HEK293 (cell line): ENCODE measurements at regions not wholly inside any gene's neighbourhood (a gene's known extent, or its start where the extent isn't known, plus 50 kb on each side); places are given as distances from the start of the nearest gene placed in this dataset.
A peak's percentile ranks its signal among the peaks of the same experiment; 100 is the strongest.

Experiments
- MYNN ChIP-seq: fragments of 450-650 bp; formaldehyde crosslinking; IDR thresholded peaks from 2 replicates; pipeline ENCODE4 v1.5.1; 2016; ENCODE audit warnings: missing biosample characterization, missing genetic modification characterization, borderline replicate concordance
- PRDM1 ChIP-seq: fragments of 450-650 bp; formaldehyde crosslinking; IDR thresholded peaks from 2 replicates; pipeline ENCODE4; 2016; ENCODE audit warnings: missing biosample characterization, missing genetic modification characterization
- PRDM10 ChIP-seq: fragments of 450-650 bp; formaldehyde crosslinking; IDR thresholded peaks from 2 replicates; pipeline ENCODE4 v1.5.1; 2016; ENCODE audit warnings: missing biosample characterization, missing genetic modification characterization
- ZBTB11 ChIP-seq: fragments of 450-650 bp; formaldehyde crosslinking; conservative IDR thresholded peaks from 2 replicates; pipeline ENCODE4 v1.5.1; 2016; ENCODE audit warnings: low read depth, missing biosample characterization, missing genetic modification characterization
- ZFP37 ChIP-seq: fragments of 450-650 bp; formaldehyde crosslinking; IDR thresholded peaks from 2 replicates; pipeline ENCODE4 v1.5.1; 2016; ENCODE audit warnings: missing biosample characterization, missing genetic modification characterization
- ZNF138 ChIP-seq: fragments of 450-650 bp; formaldehyde crosslinking; IDR thresholded peaks from 2 replicates; pipeline ENCODE4 v1.5.1; 2016; ENCODE audit warnings: missing biosample characterization, missing genetic modification characterization, borderline replicate concordance
- ZNF157 ChIP-seq: fragments of 450-650 bp; formaldehyde crosslinking; IDR thresholded peaks from 2 replicates; pipeline ENCODE4 v1.5.1; 2016; ENCODE audit warnings: missing biosample characterization, missing genetic modification characterization
- ZNF19 ChIP-seq: fragments of 450-650 bp; formaldehyde crosslinking; IDR thresholded peaks from 2 replicates; pipeline ENCODE4; 2016; ENCODE audit warnings: missing biosample characterization, missing genetic modification characterization, low read depth
- ZNF324 ChIP-seq: fragments of 450-650 bp; formaldehyde crosslinking; IDR thresholded peaks from 2 replicates; pipeline ENCODE4 v1.5.1; 2016; ENCODE audit warnings: missing biosample characterization, missing genetic modification characterization
- ZNF354C ChIP-seq: fragments of 450-650 bp; formaldehyde crosslinking; IDR thresholded peaks from 2 replicates; pipeline ENCODE4 v1.5.1; 2016; ENCODE audit warnings: missing biosample characterization, missing genetic modification characterization, low read depth, borderline replicate concordance
- ZNF394 ChIP-seq: fragments of 450-650 bp; formaldehyde crosslinking; IDR thresholded peaks from 2 replicates; pipeline ENCODE4 v1.5.1; 2016; ENCODE audit warnings: missing biosample characterization, missing genetic modification characterization, mild to moderate bottlenecking, moderate library complexity, borderline replicate concordance
- ZNF501 ChIP-seq: fragments of 450-650 bp; formaldehyde crosslinking; IDR thresholded peaks from 2 replicates; pipeline ENCODE4 v1.5.1; 2016; ENCODE audit warnings: missing biosample characterization, missing genetic modification characterization
- ZNF660 ChIP-seq: fragments of 450-650 bp; IDR thresholded peaks from 2 replicates; pipeline ENCODE4 v1.5.1; 2018; ENCODE audit warnings: missing biosample characterization, mild to moderate bottlenecking, missing genetic modification characterization
- ZNF677 ChIP-seq: fragments of 450-650 bp; IDR thresholded peaks from 2 replicates; pipeline ENCODE4 v1.5.0; 2018; ENCODE audit warnings: missing biosample characterization, mild to moderate bottlenecking, missing genetic modification characterization, moderate library complexity
- ZNF701 ChIP-seq: fragments of 450-650 bp; formaldehyde crosslinking; IDR thresholded peaks from 2 replicates; pipeline ENCODE4 v1.5.1; 2016; ENCODE audit warnings: missing biosample characterization, missing genetic modification characterization
- TF ChIP-seq, protein P1 (sequence below): fragments of 450-650 bp; formaldehyde crosslinking; IDR thresholded peaks from 2 replicates; pipeline ENCODE4 v1.5.1; 2016; ENCODE audit warnings: missing biosample characterization, missing genetic modification characterization
- TF ChIP-seq, protein P2 (sequence below): fragments of 450-650 bp; formaldehyde crosslinking; optimal IDR thresholded peaks from 2 replicates; pipeline ENCODE3; 2016; ENCODE audit warnings: missing biosample characterization, mild to moderate bottlenecking, missing genetic modification characterization
- TF ChIP-seq, protein P3 (sequence below): fragments of 450-650 bp; formaldehyde crosslinking; IDR thresholded peaks from 2 replicates; pipeline ENCODE4 v1.5.1; 2016; ENCODE audit warnings: missing biosample characterization, missing genetic modification characterization
- TF ChIP-seq, protein P4 (sequence below): fragments of 450-650 bp; formaldehyde crosslinking; IDR thresholded peaks from 2 replicates; pipeline ENCODE4 v1.5.1; 2016; ENCODE audit warnings: missing biosample characterization, missing genetic modification characterization

GRCh38 chr10:10869592-10869991 lies 148.1 kb upstream of the CELF2 start (continued):
- TF ChIP-seq, protein P1, sequence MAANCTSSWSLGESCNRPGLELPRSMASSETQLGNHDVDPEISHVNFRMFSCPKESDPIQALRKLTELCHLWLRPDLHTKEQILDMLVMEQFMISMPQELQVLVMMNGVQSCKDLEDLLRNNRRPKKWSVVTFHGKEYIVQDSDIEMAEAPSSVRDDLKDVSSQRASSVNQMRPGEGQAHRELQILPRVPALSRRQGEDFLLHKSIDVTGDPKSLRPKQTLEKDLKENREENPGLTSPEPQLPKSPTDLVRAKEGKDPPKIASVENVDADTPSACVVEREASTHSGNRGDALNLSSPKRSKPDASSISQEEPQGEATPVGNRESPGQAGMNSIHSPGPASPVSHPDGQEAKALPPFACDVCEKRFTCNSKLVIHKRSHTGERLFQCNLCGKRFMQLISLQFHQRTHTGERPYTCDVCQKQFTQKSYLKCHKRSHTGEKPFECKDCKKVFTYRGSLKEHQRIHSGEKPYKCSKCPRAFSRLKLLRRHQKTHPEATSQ: no peak
- TF ChIP-seq, protein P2, sequence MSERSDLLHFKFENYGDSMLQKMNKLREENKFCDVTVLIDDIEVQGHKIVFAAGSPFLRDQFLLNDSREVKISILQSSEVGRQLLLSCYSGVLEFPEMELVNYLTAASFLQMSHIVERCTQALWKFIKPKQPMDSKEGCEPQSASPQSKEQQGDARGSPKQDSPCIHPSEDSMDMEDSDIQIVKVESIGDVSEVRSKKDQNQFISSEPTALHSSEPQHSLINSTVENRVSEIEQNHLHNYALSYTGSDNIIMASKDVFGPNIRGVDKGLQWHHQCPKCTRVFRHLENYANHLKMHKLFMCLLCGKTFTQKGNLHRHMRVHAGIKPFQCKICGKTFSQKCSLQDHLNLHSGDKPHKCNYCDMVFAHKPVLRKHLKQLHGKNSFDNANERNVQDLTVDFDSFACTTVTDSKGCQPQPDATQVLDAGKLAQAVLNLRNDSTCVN (tag by site-specific recombination): no peak
- TF ChIP-seq ZFP37 (tag by site-specific recombination) (no peak), ZNF138 (tag by site-specific recombination) (no peak), PRDM1 (tag by site-specific recombination) (no peak), ZNF324 (tag by site-specific recombination) (no peak), ZBTB11 (tag by site-specific recombination) (no peak), ZNF157 (no peak), ZNF394 (tag by site-specific recombination) (peak; percentile 68), ZNF701 (tag by site-specific recombination) (no peak), ZNF354C (tag by site-specific recombination) (no peak), ZNF677 (tag by site-specific recombination) (peak; percentile 87), ZNF501 (tag by site-specific recombination) (no peak), PRDM10 (tag by site-specific recombination) (peak; percentile 55), ZNF19 (no peak), MYNN (tag by site-specific recombination) (no peak), ZNF660 (0 out of 2 replicates have a peak, but pooled peaks have one; percentile 12)
- TF ChIP-seq, protein P3, sequence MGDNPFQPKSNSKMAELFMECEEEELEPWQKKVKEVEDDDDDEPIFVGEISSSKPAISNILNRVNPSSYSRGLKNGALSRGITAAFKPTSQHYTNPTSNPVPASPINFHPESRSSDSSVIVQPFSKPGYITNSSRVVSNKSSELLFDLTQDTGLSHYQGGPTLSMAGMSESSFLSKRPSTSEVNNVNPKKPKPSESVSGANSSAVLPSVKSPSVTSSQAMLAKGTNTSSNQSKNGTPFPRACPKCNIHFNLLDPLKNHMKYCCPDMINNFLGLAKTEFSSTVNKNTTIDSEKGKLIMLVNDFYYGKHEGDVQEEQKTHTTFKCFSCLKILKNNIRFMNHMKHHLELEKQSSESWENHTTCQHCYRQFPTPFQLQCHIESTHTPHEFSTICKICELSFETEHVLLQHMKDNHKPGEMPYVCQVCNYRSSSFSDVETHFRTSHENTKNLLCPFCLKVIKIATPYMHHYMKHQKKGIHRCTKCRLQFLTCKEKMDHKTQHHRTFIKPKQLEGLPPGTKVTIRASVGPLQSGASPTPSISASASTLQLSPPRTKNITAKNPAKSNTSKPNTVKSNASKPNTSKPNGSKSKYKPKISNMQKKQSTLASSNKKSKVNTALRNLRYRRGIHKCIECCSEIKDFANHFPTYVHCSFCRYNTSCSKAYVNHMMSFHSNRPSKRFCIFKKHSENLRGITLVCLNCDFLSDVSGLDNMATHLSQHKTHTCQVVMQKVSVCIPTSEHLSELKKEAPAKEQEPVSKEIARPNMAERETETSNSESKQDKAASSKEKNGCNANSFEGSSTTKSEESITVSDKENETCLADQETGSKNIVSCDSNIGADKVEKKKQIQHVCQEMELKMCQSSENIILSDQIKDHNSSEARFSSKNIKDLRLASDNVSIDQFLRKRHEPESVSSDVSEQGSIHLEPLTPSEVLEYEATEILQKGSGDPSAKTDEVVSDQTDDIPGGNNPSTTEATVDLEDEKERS (tag by site-specific recombination): no peak
- TF ChIP-seq, protein P4, sequence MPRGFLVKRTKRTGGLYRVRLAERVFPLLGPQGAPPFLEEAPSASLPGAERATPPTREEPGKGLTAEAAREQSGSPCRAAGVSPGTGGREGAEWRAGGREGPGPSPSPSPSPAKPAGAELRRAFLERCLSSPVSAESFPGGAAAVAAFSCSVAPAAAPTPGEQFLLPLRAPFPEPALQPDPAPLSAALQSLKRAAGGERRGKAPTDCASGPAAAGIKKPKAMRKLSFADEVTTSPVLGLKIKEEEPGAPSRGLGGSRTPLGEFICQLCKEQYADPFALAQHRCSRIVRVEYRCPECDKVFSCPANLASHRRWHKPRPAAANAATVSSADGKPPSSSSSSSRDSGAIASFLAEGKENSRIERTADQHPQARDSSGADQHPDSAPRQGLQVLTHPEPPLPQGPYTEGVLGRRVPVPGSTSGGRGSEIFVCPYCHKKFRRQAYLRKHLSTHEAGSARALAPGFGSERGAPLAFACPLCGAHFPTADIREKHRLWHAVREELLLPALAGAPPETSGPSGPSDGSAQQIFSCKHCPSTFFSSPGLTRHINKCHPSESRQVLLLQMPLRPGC (tag by site-specific recombination): peak; percentile 35; the same call in 1 of the 2 replicates
- TF ChIP-seq, all 188 proteins: peak for 7
